NCI-H2171 (cell line): ENCODE measurements at regions not wholly inside any gene's neighbourhood (a gene's known extent, or its start where the extent isn't known, plus 50 kb on each side); places are given as distances from the start of the nearest gene placed in this dataset.
A peak's percentile ranks its signal among the peaks of the same experiment; 100 is the strongest.

Source experiments
- DNase-seq: peaks from one replicate; lab custom pipeline; 2025; lab: John Stamatoyannopoulos, UW

DNA sequence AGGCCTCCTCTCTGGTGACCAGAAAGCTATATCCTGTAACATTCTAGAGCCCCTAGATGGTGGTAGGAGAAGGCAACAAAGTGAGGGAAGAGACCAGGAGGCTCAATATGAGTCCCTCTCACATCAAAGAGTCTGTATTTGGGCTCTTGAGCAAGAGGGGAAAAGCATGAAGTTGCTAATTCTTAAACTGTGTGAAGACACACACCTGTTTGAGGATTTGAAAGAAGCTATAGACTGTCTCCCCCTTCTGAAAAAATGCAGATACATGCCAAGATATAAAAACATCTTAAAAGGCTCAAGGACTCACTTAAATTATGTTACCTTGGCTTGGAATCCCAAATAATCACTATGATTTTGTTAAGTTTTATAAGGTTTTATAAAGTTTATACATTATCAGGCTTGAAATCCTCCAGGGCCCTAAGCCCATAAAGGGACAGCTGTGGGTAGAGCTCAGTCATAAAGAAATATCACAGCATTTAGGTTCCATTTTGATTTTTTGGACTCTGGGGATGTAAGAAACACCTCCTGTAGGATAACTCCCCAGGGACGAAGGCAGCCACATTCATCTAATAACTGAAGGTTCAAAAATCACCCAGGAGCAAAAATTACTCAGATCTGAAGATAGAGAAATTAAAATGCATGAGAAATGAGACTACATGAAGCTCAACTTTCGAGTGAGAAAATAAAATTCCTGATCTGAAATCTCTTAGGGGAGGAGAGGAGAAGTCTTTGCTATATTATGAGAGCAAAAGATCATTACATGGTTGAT, 136.1 kb upstream of the LGALSL start:
- DNase-seq, result no peak

GRCh38 chr2:64318476-64318748, 135.6 kb upstream of the LGALSL start:
- no peak for DNase-seq

GRCh38 chr2:64319896-64320295, 134.1 kb upstream of the LGALSL start:
- no peak for DNase-seq

GRCh38 chr2:64322433-64322832, 131.5 kb upstream of the LGALSL start:
- DNase-seq, result no peak

GRCh38 chr2:64323197-64323596, 130.8 kb upstream of the LGALSL start:
- no peak for DNase-seq

DNA sequence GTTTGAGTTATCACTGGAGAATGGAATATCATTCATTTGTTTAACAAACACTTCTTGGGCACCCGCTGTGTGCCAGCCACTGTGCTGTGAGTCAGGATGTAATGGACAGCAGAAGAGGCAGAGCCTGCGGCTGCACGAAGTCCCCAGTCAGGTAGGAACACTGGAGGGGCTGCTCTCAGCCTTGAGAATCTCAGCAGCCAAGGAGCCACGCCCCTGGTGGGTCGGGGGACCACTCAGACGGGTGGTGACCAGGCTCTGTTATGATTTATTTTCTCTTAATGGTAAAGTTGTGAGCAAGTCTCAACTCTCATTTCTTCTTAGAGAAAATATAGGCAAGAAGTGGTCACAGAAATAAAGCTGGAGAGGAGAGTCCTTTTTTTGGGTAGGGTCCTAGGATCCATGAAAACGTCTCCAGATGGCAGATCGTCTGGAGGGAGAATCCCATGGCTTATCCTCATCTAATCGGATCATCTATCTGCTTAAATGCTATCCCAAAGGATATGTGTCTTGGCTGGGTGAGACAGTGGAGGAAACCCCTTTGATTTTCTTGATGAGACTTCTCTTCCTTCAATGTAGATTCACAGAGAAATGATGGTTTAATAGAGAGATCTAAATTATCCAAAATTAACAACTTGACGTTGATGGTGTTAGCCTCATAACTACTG, 129.1 kb upstream of the LGALSL start:
- no peak for DNase-seq

GRCh38 chr2:64325477-64325851, 128.5 kb upstream of the LGALSL start:
- DNase-seq, result no peak

DNA sequence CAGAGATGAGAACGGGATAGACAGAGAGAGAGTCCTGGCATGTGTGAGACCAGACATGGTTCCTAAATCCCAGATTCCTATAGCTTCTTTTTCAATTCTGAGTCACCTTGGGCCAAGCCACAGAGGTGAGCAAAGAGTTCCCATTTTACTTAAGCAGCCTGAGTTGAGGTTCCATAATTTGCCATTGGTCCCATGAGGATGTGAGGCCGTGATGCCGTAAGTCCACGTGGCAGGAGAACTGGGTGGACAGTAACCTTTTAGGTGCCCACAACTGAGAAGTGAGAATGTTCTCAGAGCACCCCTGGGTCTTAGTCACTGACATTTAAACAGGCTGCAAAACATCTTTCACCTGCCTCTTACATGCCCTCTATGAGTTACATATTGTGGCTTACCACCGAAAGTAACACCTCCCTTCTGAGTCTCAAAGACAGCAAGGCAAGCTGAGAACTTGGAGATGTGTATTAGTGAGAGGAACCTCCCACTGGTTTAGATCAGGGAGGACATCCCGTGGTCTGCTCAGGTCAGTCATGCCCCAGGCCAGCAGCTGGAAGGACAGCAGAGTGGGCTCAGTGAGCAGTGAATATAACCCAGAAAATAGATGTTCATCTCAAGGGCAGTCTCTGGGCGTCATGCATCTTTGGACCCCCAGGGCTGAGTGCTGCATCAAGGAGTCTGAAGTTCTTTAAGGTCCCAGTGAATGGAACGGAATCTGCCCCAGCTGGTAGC, 127.9 kb upstream of the LGALSL start:
- no peak for DNase-seq

DNA sequence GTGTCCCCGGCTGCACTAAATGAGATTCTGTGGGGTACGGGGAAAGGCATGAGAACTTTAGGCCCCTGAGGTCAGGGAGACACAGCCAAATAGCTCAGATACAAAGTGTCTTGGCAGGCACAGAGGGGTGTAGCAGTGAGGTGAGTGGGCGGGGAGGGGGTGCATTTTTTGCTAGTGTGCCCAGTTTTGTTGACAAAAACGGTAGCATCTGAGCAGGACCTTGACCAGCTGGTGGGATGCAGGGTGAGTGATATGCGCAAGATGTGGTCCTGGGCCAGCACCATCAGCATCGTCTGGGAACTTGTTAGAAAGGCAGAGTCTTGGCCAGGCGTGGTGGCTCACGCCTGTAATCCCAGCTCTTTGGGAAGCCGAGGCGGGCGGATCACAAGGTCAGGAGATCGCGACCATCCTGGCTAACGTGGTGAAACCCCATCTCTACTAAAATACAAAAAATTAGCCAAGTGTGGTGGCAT, 127.3 kb upstream of the LGALSL start:
- DNase-seq, result no peak

GRCh38 chr2:64327129-64327509, 126.8 kb upstream of the LGALSL start:
- no peak for DNase-seq

- DNase-seq, result no peak
These were observed 126.2 kb upstream of the LGALSL start for GRCh38 chr2:64327510-64328414.

DNA sequence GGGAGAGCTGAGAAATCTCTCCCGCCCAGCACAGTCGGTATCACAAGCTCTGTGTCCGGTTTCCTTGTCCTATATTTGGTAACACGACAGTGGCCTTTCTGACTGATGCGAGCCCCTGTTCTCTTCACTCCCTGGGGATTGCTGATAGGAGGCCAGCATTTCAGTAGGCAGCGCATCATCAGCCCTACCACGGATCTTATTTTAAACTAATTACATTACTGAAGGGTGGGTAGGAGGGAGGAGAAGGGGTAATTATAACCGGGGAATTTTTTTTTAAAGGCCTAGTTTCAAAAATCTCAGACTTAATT, 125.6 kb upstream of the LGALSL start:
- DNase-seq, result no peak

DNA sequence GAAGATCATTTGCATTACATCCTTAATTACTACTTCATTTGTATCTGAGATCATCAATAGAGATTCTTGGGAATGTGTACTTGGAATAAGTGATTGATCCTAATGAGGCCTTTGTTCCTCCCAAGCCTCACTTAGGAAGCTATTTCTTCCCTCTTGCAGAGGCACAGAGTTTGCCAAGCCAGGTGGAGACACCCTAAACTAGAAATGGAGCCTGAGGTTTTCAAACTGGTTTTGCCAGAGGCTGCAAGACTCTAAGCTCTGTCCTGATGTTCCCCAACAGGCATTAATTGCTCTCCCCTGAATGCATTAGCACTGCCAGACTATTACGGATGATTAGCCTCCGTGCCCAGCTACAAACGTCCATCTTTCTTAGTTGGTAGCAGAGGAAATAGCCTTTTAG, 125.2 kb upstream of the LGALSL start:
- DNase-seq, result no peak

- no peak for DNase-seq
These were observed 124.1 kb upstream of the LGALSL start for GRCh38 chr2:64329848-64330247.

DNA sequence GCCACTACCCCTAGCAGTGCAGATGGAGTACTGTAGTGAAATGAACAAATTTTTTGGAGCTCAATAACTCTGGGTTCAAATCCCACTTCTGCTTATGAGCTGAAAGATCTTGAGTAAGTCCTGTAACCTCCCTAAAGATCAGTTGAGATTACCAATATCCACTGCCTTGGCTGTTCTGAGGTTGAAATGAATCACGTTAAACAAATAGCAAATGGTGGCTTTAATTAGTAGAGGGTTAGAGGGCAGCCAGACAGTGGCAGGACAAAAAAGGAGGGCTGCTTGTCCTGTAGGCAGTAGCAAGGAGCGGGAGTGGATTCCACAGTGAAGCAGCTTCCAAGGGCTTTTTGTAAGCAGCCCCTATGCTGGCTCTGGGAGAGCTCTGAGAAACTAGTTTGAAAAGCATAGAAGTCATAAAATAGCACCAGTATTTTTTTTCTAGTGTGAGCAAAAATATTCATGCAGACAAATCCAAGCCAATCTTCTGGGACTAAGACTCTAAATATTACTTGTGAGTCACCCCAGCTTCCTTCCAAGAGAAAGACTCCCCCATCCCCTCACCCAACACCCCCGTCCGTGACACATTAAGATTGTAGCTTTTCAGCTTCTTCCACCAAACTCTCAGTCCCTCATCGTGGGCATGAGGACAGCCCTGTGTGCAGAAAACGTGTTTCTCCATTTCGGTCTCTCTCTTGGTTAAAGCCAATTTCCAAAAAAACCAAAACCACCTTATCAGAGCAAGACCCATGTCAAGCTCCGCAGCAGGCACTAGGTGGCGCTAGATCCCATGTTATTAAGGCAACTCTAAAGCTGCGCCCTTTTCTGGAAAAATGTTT, 123.5 kb upstream of the LGALSL start:
- DNase-seq, result peak; percentile 68

DNA sequence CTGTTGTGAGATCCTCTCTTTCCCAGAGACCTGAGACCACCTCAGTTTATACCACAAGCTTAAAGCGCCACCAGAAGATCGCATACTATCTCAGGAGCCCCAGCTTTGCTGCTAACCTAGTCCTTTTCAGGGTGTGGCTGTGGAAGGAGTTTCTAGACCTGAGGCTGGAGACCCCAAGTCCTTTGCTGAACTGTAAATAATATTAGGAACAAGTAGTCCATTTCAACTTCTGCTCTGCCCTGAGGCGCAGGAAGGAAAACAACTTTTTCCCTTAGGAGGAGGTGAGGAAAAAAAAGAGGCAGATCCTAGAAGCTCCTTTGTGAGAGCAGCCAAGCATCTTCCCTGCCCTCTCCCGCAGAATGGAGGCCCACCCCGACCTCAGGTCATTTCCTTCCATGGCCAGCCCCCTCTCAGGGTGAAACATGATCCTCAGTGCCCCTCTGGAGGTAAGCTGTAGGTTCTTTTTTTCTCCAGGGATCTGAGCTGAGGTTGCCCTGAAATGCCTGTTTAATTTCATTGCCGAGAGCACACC, 122.8 kb upstream of the LGALSL start:
- no peak for DNase-seq

DNA sequence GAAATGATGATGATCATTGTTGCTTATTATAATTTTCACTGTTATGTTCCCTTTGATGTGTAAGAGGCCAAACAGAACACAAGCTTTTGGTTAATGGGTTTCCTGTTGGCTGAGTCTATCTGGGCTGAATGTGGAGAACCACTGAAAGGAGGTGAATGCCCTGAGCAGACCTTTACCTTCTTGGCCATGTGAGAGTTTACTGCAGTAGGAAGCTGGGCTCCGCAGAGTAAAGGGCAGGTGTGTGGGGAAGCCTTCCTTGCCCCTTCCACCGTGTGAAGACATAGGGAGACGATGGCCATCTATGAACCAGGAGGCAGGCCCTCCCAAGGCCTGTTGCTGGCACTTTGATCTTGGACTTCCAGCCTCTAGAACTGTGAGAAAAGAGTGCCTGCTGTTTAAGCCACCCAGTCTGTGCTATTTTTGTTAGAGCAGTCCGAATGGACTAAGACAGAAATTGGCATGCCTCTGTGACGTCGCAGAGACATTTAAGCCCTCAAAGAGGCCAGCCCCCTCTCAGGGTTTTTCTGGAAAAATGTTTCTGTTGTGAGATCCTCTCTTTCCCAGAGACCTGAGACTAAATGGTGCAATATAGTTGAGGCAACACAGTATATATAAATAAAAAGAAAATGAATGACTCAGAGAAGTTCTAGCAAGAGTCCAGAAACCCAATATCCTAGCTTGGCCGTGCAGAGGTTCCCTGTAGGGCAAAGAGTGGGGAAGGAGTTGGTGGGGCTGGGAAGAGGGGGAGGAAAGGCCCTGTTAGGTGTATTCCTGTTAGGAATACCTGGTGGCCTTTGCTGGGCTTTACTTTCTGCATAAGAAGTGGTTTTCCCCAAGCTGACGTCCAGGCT, 121.9 kb upstream of the LGALSL start:
- no peak for DNase-seq

DNA sequence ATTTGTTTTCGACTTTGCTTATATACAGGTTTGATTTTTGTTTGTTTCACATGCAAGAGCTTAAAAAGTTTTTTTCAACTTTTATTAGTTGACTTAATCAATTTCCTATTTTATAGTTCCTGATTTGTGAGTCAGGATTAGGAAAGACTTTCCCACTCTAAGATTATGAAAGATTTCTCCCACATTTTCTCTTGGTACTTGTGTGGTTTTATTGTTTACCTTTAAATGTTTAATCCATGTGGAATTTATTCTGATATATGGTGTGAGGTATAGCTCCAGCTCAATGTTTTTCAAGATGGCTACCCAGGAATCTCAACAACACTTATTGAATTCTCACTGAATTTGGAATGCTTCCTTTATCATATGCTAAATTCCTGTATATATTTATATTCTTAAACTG, 117.8 kb upstream of the LGALSL start:
- DNase-seq, result no peak

GRCh38 chr2:64337314-64337713, 116.6 kb upstream of the LGALSL start:
- no peak for DNase-seq

DNA sequence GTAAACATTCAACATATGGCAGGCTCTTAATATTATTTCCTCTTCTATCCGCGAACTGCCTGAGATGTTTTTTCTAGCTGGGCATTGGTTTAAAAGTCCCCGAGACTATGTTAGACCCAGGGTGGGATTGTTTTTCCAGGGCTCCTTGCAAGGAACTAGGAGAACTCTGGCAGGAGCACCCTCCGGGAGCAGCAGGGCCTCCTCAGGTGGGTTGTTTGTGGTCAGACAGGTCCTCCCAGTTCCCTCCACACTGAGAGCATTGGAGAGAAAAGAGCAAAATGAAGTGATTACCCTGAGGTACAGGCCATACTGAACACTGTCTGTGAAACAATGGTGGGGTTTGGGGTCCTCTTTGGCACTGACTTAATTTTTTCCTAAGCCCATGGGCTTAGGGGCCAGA, 115.9 kb upstream of the LGALSL start:
- no peak for DNase-seq
